Activated CD4-positive, alpha-beta memory T cell treated with anti-CD3 and anti-CD28 coated beads, Interleukin-2, amount 10 ng/mL, durations not matched to agents 7 days and 5 days (primary cell): ENCODE measurements at regions not wholly inside any gene's neighbourhood (a gene's known extent, or its start where the extent isn't known, plus 50 kb on each side); places are given as distances from the start of the nearest gene placed in this dataset.

Source experiments
- CTCF ChIA-PET: fragments of 350-600 bp; sonication (Branson Sonifier 250); formaldehyde crosslinking; loops from one replicate; lab custom pipeline; 2021; ENCODE audit warnings: antibody characterized with exemption, inconsistent platforms; lab: Charles Lee
- POLR2A ChIA-PET: fragments of 350-600 bp; sonication (Branson Sonifier 250); formaldehyde crosslinking; loops from one replicate; lab custom pipeline; 2021; ENCODE audit warnings: antibody characterized with exemption; lab: Charles Lee
- DNase-seq: peaks from one replicate; pipeline ENCODE4 v3.0.0-alpha.2; 2020
- H3K27ac Mint-ChIP-seq: one replicate; pipeline ENCODE4 v1.8.0; 2021; ENCODE audit warnings: mild to moderate bottlenecking, mixed read lengths
- H3K27me3 Mint-ChIP-seq: one replicate; pipeline ENCODE4 v1.8.0; 2021; ENCODE audit warnings: mixed read lengths
- H3K36me3 Mint-ChIP-seq: one replicate; pipeline ENCODE4 v1.8.0; 2021; ENCODE audit warnings: low read depth, mixed read lengths
- H3K4me1 Mint-ChIP-seq: one replicate; pipeline ENCODE4 v1.8.0; 2021; ENCODE audit warnings: mixed read lengths
- H3K4me3 Mint-ChIP-seq: one replicate; pipeline ENCODE4 v1.8.0; 2021; ENCODE audit warnings: mild to moderate bottlenecking, mixed read lengths
- H3K9me3 Mint-ChIP-seq: one replicate; pipeline ENCODE4 v1.8.0; 2021; ENCODE audit warnings: mixed read lengths

GRCh38 chr1:238152119-238152518, 261.4 kb upstream of the ZP4 start:
- no peak for DNase-seq
- Mint-ChIP-seq H3K27ac (no peak overlapping the region), H3K27me3 (no peaks in the 10 kb centered on the region), H3K4me3 (no peak overlapping the region), H3K9me3 (no peaks in the 10 kb centered on the region), H3K4me1 (no peaks in the 10 kb centered on the region), H3K36me3 (no peaks in the 10 kb centered on the region)
- CTCF ChIA-PET = no interaction called here
- POLR2A ChIA-PET = no interaction called here

GRCh38 chr1:238143038-238143437, 252.3 kb upstream of the ZP4 start:
- H3K4me1 Mint-ChIP-seq = no peaks in the 10 kb centered on the region
- H3K27me3 Mint-ChIP-seq = no peaks in the 10 kb centered on the region
- no peak overlapping the region for H3K4me3 Mint-ChIP-seq
- no peak for DNase-seq
- POLR2A ChIA-PET = no interaction called here
- no peaks in the 10 kb centered on the region for H3K36me3 Mint-ChIP-seq
- H3K9me3 Mint-ChIP-seq = no peaks in the 10 kb centered on the region
- CTCF ChIA-PET = no interaction called here
- H3K27ac Mint-ChIP-seq = no peak overlapping the region

GRCh38 chr1:238141353-238141752, 250.6 kb upstream of the ZP4 start:
- CTCF ChIA-PET = no interaction called here
- no peaks in the 10 kb centered on the region for H3K36me3 Mint-ChIP-seq
- H3K27me3 Mint-ChIP-seq = no peaks in the 10 kb centered on the region
- POLR2A ChIA-PET = no interaction called here
- no peak overlapping the region for H3K27ac Mint-ChIP-seq
- no peak for DNase-seq
- peaks cover 2% of the 10 kb centered on the region for H3K9me3 Mint-ChIP-seq
- H3K4me1 Mint-ChIP-seq = no peaks in the 10 kb centered on the region
- H3K4me3 Mint-ChIP-seq = no peak overlapping the region

GRCh38 chr1:238139713-238140112, 249.0 kb upstream of the ZP4 start:
- H3K4me1 Mint-ChIP-seq = no peaks in the 10 kb centered on the region
- no peak for DNase-seq
- CTCF ChIA-PET = no interaction called here
- H3K27me3 Mint-ChIP-seq = no peaks in the 10 kb centered on the region
- POLR2A ChIA-PET = no interaction called here
- H3K9me3 Mint-ChIP-seq = peaks cover 2% of the 10 kb centered on the region
- H3K4me3 Mint-ChIP-seq = no peak overlapping the region
- no peaks in the 10 kb centered on the region for H3K36me3 Mint-ChIP-seq
- no peak overlapping the region for H3K27ac Mint-ChIP-seq

- no peak for DNase-seq
- H3K27ac Mint-ChIP-seq = no peak overlapping the region
- ChIA-PET CTCF (no interaction called here), POLR2A (no interaction called here)
- H3K4me3 Mint-ChIP-seq = no peak overlapping the region
- H3K36me3 Mint-ChIP-seq = no peaks in the 10 kb centered on the region
- no peaks in the 10 kb centered on the region for H3K4me1 Mint-ChIP-seq
- peaks cover 2% of the 10 kb centered on the region for H3K9me3 Mint-ChIP-seq
- H3K27me3 Mint-ChIP-seq = no peaks in the 10 kb centered on the region
These were observed 247.4 kb upstream of the ZP4 start for GRCh38 chr1:238138059-238138626.

GRCh38 chr1:238135708-238136664, 245.3 kb upstream of the ZP4 start:
- ChIA-PET CTCF (no interaction called here), POLR2A (no interaction called here)
- Mint-ChIP-seq H3K9me3 (peaks cover 2% of the 10 kb centered on the region), H3K4me3 (no peak overlapping the region), H3K4me1 (no peaks in the 10 kb centered on the region), H3K27ac (no peak overlapping the region), H3K27me3 (no peaks in the 10 kb centered on the region), H3K36me3 (no peaks in the 10 kb centered on the region)
- no peak for DNase-seq

- Mint-ChIP-seq H3K9me3 (peaks cover 2% of the 10 kb centered on the region), H3K27me3 (no peaks in the 10 kb centered on the region), H3K36me3 (no peaks in the 10 kb centered on the region), H3K4me1 (no peaks in the 10 kb centered on the region), H3K4me3 (no peak overlapping the region), H3K27ac (no peak overlapping the region)
- POLR2A ChIA-PET = no interaction called here
- CTCF ChIA-PET = no interaction called here
- DNase-seq = no peak
These were observed 239.0 kb upstream of the ZP4 start for GRCh38 chr1:238129677-238130076.

GRCh38 chr1:238123201-238123600, 232.5 kb upstream of the ZP4 start:
- ChIA-PET POLR2A (no interaction called here), CTCF (no interaction called here)
- Mint-ChIP-seq H3K4me1 (no peaks in the 10 kb centered on the region), H3K27me3 (no peaks in the 10 kb centered on the region), H3K36me3 (no peaks in the 10 kb centered on the region), H3K27ac (no peak overlapping the region), H3K4me3 (no peak overlapping the region), H3K9me3 (peaks cover 4% of the 10 kb centered on the region)
- DNase-seq = no peak

- peaks cover 2% of the 10 kb centered on the region for H3K9me3 Mint-ChIP-seq
- no peaks in the 10 kb centered on the region for H3K27me3 Mint-ChIP-seq
- no peak overlapping the region for H3K27ac Mint-ChIP-seq
- H3K4me1 Mint-ChIP-seq = no peaks in the 10 kb centered on the region
- DNase-seq = no peak
- CTCF ChIA-PET = no interaction called here
- no peaks in the 10 kb centered on the region for H3K36me3 Mint-ChIP-seq
- no peak overlapping the region for H3K4me3 Mint-ChIP-seq
- POLR2A ChIA-PET = no interaction called here
These were observed 229.1 kb upstream of the ZP4 start for GRCh38 chr1:238119861-238120260.

- Mint-ChIP-seq H3K36me3 (no peaks in the 10 kb centered on the region), H3K27ac (no peak overlapping the region), H3K27me3 (no peaks in the 10 kb centered on the region), H3K9me3 (peaks cover 2% of the 10 kb centered on the region), H3K4me3 (no peak overlapping the region), H3K4me1 (no peaks in the 10 kb centered on the region)
- DNase-seq = no peak
- POLR2A ChIA-PET = no interaction called here
- CTCF ChIA-PET = no interaction called here
These were observed 228.3 kb upstream of the ZP4 start for GRCh38 chr1:238119060-238119459.

GRCh38 chr1:238115852-238116251, 225.1 kb upstream of the ZP4 start:
- no peaks in the 10 kb centered on the region for H3K27me3 Mint-ChIP-seq
- H3K4me1 Mint-ChIP-seq = no peaks in the 10 kb centered on the region
- H3K4me3 Mint-ChIP-seq = no peak overlapping the region
- DNase-seq = no peak
- H3K36me3 Mint-ChIP-seq = no peaks in the 10 kb centered on the region
- ChIA-PET CTCF (no interaction called here), POLR2A (no interaction called here)
- no peak overlapping the region for H3K27ac Mint-ChIP-seq
- peaks cover 2% of the 10 kb centered on the region for H3K9me3 Mint-ChIP-seq

- ChIA-PET POLR2A (no interaction called here), CTCF (no interaction called here)
- Mint-ChIP-seq H3K27ac (no peak overlapping the region), H3K4me1 (no peaks in the 10 kb centered on the region), H3K4me3 (no peak overlapping the region), H3K36me3 (no peaks in the 10 kb centered on the region), H3K9me3 (peaks cover 4% of the 10 kb centered on the region), H3K27me3 (no peaks in the 10 kb centered on the region)
- no peak for DNase-seq
These were observed 222.4 kb upstream of the ZP4 start for GRCh38 chr1:238112952-238113621.

- Mint-ChIP-seq H3K27me3 (no peaks in the 10 kb centered on the region), H3K4me1 (no peaks in the 10 kb centered on the region), H3K27ac (no peak overlapping the region), H3K4me3 (no peak overlapping the region), H3K36me3 (no peaks in the 10 kb centered on the region), H3K9me3 (peaks cover 5% of the 10 kb centered on the region)
- ChIA-PET POLR2A (no interaction called here), CTCF (no interaction called here)
- no peak for DNase-seq
These were observed 220.8 kb upstream of the ZP4 start for GRCh38 chr1:238111516-238111915.
